ENCODE measurements at regions not wholly inside any gene's neighbourhood (a gene's known extent, or its start where the extent isn't known, plus 50 kb on each side); places are given as distances from the start of the nearest gene placed in this dataset.

DNA sequence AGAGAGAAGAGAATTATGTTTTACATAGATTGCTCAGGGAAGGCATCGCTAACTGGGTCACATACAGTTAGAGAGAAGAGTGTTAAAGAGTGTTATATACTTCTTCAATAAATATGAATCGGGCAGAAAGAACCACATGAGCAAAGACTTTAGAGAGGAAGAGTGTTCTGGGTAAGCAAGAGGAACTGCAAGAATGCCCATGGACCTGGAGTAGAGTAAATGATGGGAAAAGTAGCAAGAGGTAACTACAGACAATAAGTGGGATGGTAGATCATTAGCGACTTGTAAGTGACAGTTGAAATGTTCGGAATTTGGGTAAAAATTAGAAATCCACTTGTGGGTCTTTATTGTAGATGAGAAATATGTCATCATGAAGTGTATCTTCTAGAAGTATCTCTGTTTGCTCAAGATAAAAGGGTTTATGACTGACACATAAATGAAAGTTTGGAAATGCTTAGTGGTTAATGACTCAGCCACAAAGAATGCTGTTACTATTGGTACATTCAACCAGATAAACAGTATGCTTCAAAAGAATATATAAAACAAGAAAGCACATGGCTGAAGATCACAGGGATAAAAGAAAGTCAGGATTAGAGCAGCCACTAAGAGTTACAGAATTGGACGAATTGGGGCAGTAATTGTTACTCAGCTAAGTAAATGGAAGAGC lies 229.3 kb downstream of the CASP12 start (continued):
- TF ChIP-seq, protein P1, sequence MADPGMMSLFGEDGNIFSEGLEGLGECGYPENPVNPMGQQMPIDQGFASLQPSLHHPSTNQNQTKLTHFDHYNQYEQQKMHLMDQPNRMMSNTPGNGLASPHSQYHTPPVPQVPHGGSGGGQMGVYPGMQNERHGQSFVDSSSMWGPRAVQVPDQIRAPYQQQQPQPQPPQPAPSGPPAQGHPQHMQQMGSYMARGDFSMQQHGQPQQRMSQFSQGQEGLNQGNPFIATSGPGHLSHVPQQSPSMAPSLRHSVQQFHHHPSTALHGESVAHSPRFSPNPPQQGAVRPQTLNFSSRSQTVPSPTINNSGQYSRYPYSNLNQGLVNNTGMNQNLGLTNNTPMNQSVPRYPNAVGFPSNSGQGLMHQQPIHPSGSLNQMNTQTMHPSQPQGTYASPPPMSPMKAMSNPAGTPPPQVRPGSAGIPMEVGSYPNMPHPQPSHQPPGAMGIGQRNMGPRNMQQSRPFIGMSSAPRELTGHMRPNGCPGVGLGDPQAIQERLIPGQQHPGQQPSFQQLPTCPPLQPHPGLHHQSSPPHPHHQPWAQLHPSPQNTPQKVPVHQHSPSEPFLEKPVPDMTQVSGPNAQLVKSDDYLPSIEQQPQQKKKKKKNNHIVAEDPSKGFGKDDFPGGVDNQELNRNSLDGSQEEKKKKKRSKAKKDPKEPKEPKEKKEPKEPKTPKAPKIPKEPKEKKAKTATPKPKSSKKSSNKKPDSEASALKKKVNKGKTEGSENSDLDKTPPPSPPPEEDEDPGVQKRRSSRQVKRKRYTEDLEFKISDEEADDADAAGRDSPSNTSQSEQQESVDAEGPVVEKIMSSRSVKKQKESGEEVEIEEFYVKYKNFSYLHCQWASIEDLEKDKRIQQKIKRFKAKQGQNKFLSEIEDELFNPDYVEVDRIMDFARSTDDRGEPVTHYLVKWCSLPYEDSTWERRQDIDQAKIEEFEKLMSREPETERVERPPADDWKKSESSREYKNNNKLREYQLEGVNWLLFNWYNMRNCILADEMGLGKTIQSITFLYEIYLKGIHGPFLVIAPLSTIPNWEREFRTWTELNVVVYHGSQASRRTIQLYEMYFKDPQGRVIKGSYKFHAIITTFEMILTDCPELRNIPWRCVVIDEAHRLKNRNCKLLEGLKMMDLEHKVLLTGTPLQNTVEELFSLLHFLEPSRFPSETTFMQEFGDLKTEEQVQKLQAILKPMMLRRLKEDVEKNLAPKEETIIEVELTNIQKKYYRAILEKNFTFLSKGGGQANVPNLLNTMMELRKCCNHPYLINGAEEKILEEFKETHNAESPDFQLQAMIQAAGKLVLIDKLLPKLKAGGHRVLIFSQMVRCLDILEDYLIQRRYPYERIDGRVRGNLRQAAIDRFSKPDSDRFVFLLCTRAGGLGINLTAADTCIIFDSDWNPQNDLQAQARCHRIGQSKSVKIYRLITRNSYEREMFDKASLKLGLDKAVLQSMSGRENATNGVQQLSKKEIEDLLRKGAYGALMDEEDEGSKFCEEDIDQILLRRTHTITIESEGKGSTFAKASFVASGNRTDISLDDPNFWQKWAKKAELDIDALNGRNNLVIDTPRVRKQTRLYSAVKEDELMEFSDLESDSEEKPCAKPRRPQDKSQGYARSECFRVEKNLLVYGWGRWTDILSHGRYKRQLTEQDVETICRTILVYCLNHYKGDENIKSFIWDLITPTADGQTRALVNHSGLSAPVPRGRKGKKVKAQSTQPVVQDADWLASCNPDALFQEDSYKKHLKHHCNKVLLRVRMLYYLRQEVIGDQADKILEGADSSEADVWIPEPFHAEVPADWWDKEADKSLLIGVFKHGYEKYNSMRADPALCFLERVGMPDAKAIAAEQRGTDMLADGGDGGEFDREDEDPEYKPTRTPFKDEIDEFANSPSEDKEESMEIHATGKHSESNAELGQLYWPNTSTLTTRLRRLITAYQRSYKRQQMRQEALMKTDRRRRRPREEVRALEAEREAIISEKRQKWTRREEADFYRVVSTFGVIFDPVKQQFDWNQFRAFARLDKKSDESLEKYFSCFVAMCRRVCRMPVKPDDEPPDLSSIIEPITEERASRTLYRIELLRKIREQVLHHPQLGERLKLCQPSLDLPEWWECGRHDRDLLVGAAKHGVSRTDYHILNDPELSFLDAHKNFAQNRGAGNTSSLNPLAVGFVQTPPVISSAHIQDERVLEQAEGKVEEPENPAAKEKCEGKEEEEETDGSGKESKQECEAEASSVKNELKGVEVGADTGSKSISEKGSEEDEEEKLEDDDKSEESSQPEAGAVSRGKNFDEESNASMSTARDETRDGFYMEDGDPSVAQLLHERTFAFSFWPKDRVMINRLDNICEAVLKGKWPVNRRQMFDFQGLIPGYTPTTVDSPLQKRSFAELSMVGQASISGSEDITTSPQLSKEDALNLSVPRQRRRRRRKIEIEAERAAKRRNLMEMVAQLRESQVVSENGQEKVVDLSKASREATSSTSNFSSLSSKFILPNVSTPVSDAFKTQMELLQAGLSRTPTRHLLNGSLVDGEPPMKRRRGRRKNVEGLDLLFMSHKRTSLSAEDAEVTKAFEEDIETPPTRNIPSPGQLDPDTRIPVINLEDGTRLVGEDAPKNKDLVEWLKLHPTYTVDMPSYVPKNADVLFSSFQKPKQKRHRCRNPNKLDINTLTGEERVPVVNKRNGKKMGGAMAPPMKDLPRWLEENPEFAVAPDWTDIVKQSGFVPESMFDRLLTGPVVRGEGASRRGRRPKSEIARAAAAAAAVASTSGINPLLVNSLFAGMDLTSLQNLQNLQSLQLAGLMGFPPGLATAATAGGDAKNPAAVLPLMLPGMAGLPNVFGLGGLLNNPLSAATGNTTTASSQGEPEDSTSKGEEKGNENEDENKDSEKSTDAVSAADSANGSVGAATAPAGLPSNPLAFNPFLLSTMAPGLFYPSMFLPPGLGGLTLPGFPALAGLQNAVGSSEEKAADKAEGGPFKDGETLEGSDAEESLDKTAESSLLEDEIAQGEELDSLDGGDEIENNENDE (IDR thresholded peaks at IDR 0.05; ENCODE audit: insufficient replicate concordance, low read length), result no peak
- TF ChIP-seq EP300 (IDR thresholded peaks at IDR 0.05; ENCODE audit: borderline replicate concordance in 1 of 2, low read depth in 2 of 2, low read length in 2 of 2) (no peak), MAX (IDR thresholded peaks at IDR 0.05) (no peak), YY1 (IDR thresholded peaks at IDR 0.05; ENCODE audit: low read depth, low read length) (no peak), GTF2F1 (IDR thresholded peaks at IDR 0.05; ENCODE audit: borderline replicate concordance, low read depth, low read length) (no peak), BCL11A (IDR thresholded peaks at IDR 0.05; ENCODE audit: low read depth in 2 of 2, low read length in 2 of 2) (no peak), TBP (IDR thresholded peaks at IDR 0.05; ENCODE audit: low read depth, low read length) (no peak)

All from H1 (cell line).